ENCODE measurements at regions not wholly inside any gene's neighbourhood (a gene's known extent, or its start where the extent isn't known, plus 50 kb on each side); places are given as distances from the start of the nearest gene placed in this dataset.

GRCh38 chr5:118257066-118257465 is 731.3 kb downstream of the DTWD2 start:
- no peak for TF ChIP-seq CTCF (IDR thresholded peaks at IDR 0.05; ENCODE audit: poor library complexity, severe bottlenecking)
- no peak for TF ChIP-seq EZH2 (IDR thresholded peaks at IDR 0.05; ENCODE audit: borderline replicate concordance, insufficient read depth, low read length, poor library complexity, severe bottlenecking)
- TF ChIP-seq POLR2AphosphoS5 (IDR thresholded peaks at IDR 0.05) = no peak
- TF ChIP-seq TAF1 (IDR thresholded peaks at IDR 0.05; ENCODE audit: low read depth) = no peak
- no peak for TF ChIP-seq SMC3 (conservative IDR thresholded peaks at IDR 0.05; ENCODE audit: poor library complexity)
- TF ChIP-seq RAD21 (conservative IDR thresholded peaks at IDR 0.05) = no peak
- no peak for TF ChIP-seq REST (IDR thresholded peaks at IDR 0.05; ENCODE audit: borderline replicate concordance)
- TF ChIP-seq EP300 (conservative IDR thresholded peaks at IDR 0.05; ENCODE audit: poor library complexity, severe bottlenecking) = no peak
